HCT116 (cell line): ENCODE measurements at regions not wholly inside any gene's neighbourhood (a gene's known extent, or its start where the extent isn't known, plus 50 kb on each side); places are given as distances from the start of the nearest gene placed in this dataset.

Experiments used
- ATAC-seq: fragments of 200-7000 bp; cut with Tn5 transposase; 2 replicates; pipeline ENCODE4 v1.9.1; 2020; ENCODE audit warnings: mild to moderate bottlenecking, moderate library complexity
- BruUV-seq: library from RNA; stranded (reverse); fragments of 400-500 nt; replicated peaks from 2 replicates; lab custom pipeline; 2021; lab: Mats Ljungman, UMichigan
- CTCF ChIA-PET: fragments of 300-600 bp; sonication (Branson Sonifier 250); formaldehyde crosslinking; loops from one replicate; lab custom pipeline; 2021; ENCODE audit warnings: antibody characterized with exemption; lab: Charles Lee
- POLR2A ChIA-PET: fragments of 300-600, 350-600 bp; sonication (Branson Sonifier 250); formaldehyde crosslinking; loops from one replicate; lab custom pipeline; 2021; ENCODE audit warnings: antibody characterized with exemption; lab: Charles Lee
- RAD21 ChIA-PET, 2 experiments: fragments of 300-600 bp; sonication (Branson Sonifier 250); formaldehyde crosslinking; loops; one replicate each; lab custom pipeline; 2023; ENCODE audit warnings: low total read pairs in 2 of 2; ENCODE audit not compliant: uncharacterized antibody in 2 of 2, unreplicated experiment in 2 of 2, low non-redundant PET in 1 of 2; lab: Charles Lee
- DNase-seq: peaks from one replicate; pipeline ENCODE4 v3.0.0-alpha.2; 2010; ENCODE audit warnings: low read depth, low spot score
- H2AFZ ChIP-seq: fragments of 200-600 bp; shearing (Covaris generic), sonication (generic); 2 replicates; pipeline ENCODE4 v1.6.1; 2017; ENCODE audit warnings: low read depth, mixed run types, mixed read lengths, antibody characterized with exemption, low read length; ENCODE audit not compliant: poor library complexity, severe bottlenecking
- H3K27ac ChIP-seq: 2 replicates; pipeline ENCODE4 v1.5.1; 2012; ENCODE audit warnings: low read depth, low read length
- H3K27me3 ChIP-seq: fragments of 200-600 bp; sonication (generic); 2 replicates; pipeline ENCODE4 v1.6.1; 2016; ENCODE audit warnings: mixed run types, low read length, mixed read lengths; ENCODE audit not compliant: insufficient read depth
- H3K36me3 ChIP-seq, 2 experiments: fragments of 200-500 bp in 1 of 2; fragments of 200-600 bp in 1 of 2; sonication (Bioruptor generic) in 1 of 2; sonication (generic) in 1 of 2; 2 replicates each; pipeline versions ENCODE4 v1.5.1 to v1.6.1; 2014 to 2016; ENCODE audit warnings: low read length in 2 of 2, inconsistent platforms in 1 of 2, mixed read lengths in 1 of 2, mixed run types in 1 of 2; ENCODE audit not compliant: insufficient read depth in 2 of 2, control insufficient read depth in 1 of 2
- H3K4me1 ChIP-seq, 2 experiments: fragments of 200-600 bp in 1 of 2; sonication (generic) in 1 of 2; 2 replicates each; pipeline versions ENCODE4 v1.5.1 to v1.6.1; 2012 to 2017; ENCODE audit warnings: low read length in 2 of 2, inconsistent platforms in 1 of 2, mild to moderate bottlenecking in 1 of 2, mixed read lengths in 1 of 2, mixed run types in 1 of 2, moderate library complexity in 1 of 2; ENCODE audit not compliant: insufficient read depth in 2 of 2, control insufficient read depth in 1 of 2
- H3K4me2 ChIP-seq: fragments of 200-600 bp; sonication (generic); 2 replicates; pipeline ENCODE4 v1.6.1; 2017; ENCODE audit warnings: mixed run types, low read length, mixed read lengths
- H3K4me3 ChIP-seq, 2 experiments: fragments of 200-600 bp in 1 of 2; sonication (generic) in 1 of 2; replicated peaks in 1 of 2; 2 replicates each; pipeline ENCODE4 v1.5.1; 2011 to 2016; ENCODE audit warnings: low read length in 2 of 2, control low read depth in 1 of 2, low read depth in 1 of 2, mild to moderate bottlenecking in 1 of 2, mixed read lengths in 1 of 2, mixed run types in 1 of 2
- H3K79me2 ChIP-seq: fragments of 200-600 bp; sonication (generic); 2 replicates; pipeline ENCODE4 v1.6.1; 2017; ENCODE audit warnings: mild to moderate bottlenecking, mixed run types, low read length, moderate library complexity, mixed read lengths; ENCODE audit not compliant: insufficient read depth
- H3K9ac ChIP-seq: fragments of 200-600 bp; sonication (generic); 2 replicates; pipeline ENCODE4 v1.6.1; 2016; ENCODE audit warnings: low read length, mixed read lengths
- H3K9me2 ChIP-seq: fragments of 200-600 bp; sonication (generic), shearing (Covaris generic); 2 replicates; pipeline ENCODE4 v1.6.1; 2017; ENCODE audit warnings: mixed run types, mild to moderate bottlenecking, moderate library complexity; ENCODE audit not compliant: insufficient read depth
- H3K9me3 ChIP-seq, 2 experiments: fragments of 200-500 bp in 1 of 2; fragments of 200-600 bp in 1 of 2; sonication (Bioruptor generic) in 1 of 2; sonication (generic) in 1 of 2; 2 replicates each; pipeline ENCODE4 v1.6.1; 2014 to 2017; ENCODE audit warnings: low read length in 2 of 2, mixed read lengths in 2 of 2, inconsistent platforms in 1 of 2, low read depth in 1 of 2, mild to moderate bottlenecking in 1 of 2, mixed run types in 1 of 2, moderate library complexity in 1 of 2; ENCODE audit not compliant: control insufficient read depth in 1 of 2, insufficient read depth in 1 of 2
- H4K20me1 ChIP-seq: fragments of 200-600 bp; sonication (generic), shearing (Covaris generic); 2 replicates; pipeline ENCODE4 v1.6.1; 2017; ENCODE audit warnings: mixed run types, mild to moderate bottlenecking, moderate library complexity; ENCODE audit not compliant: insufficient read depth
- CBX3 ChIP-seq: IDR thresholded peaks from 2 replicates; pipeline ENCODE4 v1.6.1; 2012; ENCODE audit warnings: low read depth
- CEBPB ChIP-seq: IDR thresholded peaks from 2 replicates; pipeline ENCODE4 v1.6.1; 2012; ENCODE audit warnings: low read depth
- EGR1 ChIP-seq: IDR thresholded peaks from 2 replicates; pipeline ENCODE4 v1.6.1; 2012; ENCODE audit warnings: low read depth
- ELF1 ChIP-seq: IDR thresholded peaks from 2 replicates; pipeline ENCODE4 v1.6.1; 2012; ENCODE audit warnings: low read depth, borderline replicate concordance
- EZH2phosphoT487 ChIP-seq: fragments of 200-600 bp; IDR thresholded peaks from 2 replicates; pipeline ENCODE4 v1.6.1; 2018; ENCODE audit warnings: antibody characterized with exemption, borderline replicate concordance
- FOSL1 ChIP-seq: IDR thresholded peaks from 2 replicates; pipeline ENCODE4 v1.6.1; 2012; ENCODE audit warnings: low read depth
- POLR2AphosphoS5 ChIP-seq: IDR thresholded peaks from 2 replicates; pipeline ENCODE4 v1.6.1; 2011; ENCODE audit warnings: mild to moderate bottlenecking, low read depth, low read length, moderate library complexity
- SIN3A ChIP-seq: IDR thresholded peaks from 2 replicates; pipeline ENCODE4 v1.6.1; 2012; ENCODE audit warnings: low read depth
- SP1 ChIP-seq: IDR thresholded peaks from 2 replicates; pipeline ENCODE4 v1.6.1; 2012; ENCODE audit warnings: low read depth
- SRF ChIP-seq: IDR thresholded peaks from 2 replicates; pipeline ENCODE4 v1.6.1; 2012; ENCODE audit warnings: low read depth
- TCF7L2 ChIP-seq: IDR thresholded peaks from 2 replicates; pipeline ENCODE4 v1.7.0; 2011; ENCODE audit warnings: borderline replicate concordance, inconsistent platforms; ENCODE audit not compliant: insufficient read depth, insufficient read length; ENCODE audit errors: extremely low read depth
- YY1 ChIP-seq: IDR thresholded peaks from 2 replicates; pipeline ENCODE4 v1.6.1; 2011; ENCODE audit warnings: low read length, low read depth, moderate library complexity, mild to moderate bottlenecking; ENCODE audit not compliant: insufficient replicate concordance; ENCODE audit errors: extremely low read depth
- ZFX ChIP-seq: fragments of 450-650 bp; IDR thresholded peaks from 2 replicates; pipeline ENCODE4 v1.6.1; 2017
- ZNF274 ChIP-seq: fragments of 200-500 bp; sonication (Bioruptor generic); IDR thresholded peaks from 2 replicates; pipeline ENCODE4 v1.6.1; 2014; ENCODE audit warnings: mild to moderate bottlenecking, low read depth, low read length, inconsistent platforms
- intact Hi-C: fragments of 100-400 bp; cut with micrococcal nuclease; formaldehyde crosslinking; loops from 2 replicates; pipeline ENCODE4 v1.10.0; 2022
- TF ChIP-seq, protein P1 (sequence below): IDR thresholded peaks from 2 replicates; pipeline ENCODE4 v1.6.1; 2012
- TF ChIP-seq, protein P2 (sequence below): IDR thresholded peaks from 2 replicates; pipeline ENCODE4 v1.6.1; 2012
- TF ChIP-seq, protein P3 (sequence below), 3 experiments: fragments of 200-600 bp in 1 of 3; sonication (generic) in 1 of 3; IDR thresholded peaks in 2 of 3; conservative IDR thresholded peaks in 1 of 3; 2 replicates each; pipeline ENCODE4 v1.5.1; 2012 to 2017; ENCODE audit warnings: low read depth in 2 of 3, low read length in 2 of 3, antibody characterized with exemption in 1 of 3, borderline replicate concordance in 1 of 3, control low read depth in 1 of 3, mild to moderate bottlenecking in 1 of 3, mixed read lengths in 1 of 3, mixed run types in 1 of 3, moderate library complexity in 1 of 3; ENCODE audit not compliant: insufficient read depth in 1 of 3
- TF ChIP-seq, protein P4 (sequence below): IDR thresholded peaks from 2 replicates; pipeline ENCODE4 v1.6.1; 2011; ENCODE audit warnings: mild to moderate bottlenecking, low read length, moderate library complexity; ENCODE audit not compliant: insufficient replicate concordance; ENCODE audit errors: extremely low read depth
- TF ChIP-seq, protein P5 (sequence below): IDR thresholded peaks from 2 replicates; pipeline ENCODE4 v1.6.1; 2012; ENCODE audit warnings: low read depth

DNA sequence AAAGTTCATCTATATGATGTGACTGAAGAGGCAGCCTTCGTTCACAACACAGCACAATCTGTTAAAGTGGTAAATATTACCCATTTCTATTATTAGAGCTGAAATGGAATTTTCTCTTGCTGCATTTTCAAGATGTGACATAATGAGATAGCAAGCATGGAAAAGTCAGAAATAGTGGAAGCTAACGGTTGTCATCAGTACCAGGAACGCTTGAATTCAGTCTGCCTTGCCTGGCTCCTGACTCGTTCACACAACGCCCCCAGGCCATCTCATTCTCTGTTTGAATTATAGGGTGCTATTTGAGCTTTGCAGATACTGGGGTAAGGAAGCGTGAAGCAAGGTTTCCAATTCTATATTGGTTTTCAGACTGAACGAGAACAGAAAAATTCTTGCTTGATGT lies 116.5 kb upstream of the MAP3K7 start:
- Histone ChIP-seq H2AFZ (no peak overlapping the region), H3K9me3 (no peaks in the 10 kb centered on the region), H3K9me2 (no peaks in the 10 kb centered on the region), H3K27me3 (peaks cover 38% of the 10 kb centered on the region), H3K4me2 (no peak overlapping the region), H3K9ac (no peak overlapping the region), H3K4me1 (no peaks in the 10 kb centered on the region), H3K4me3 (no peak overlapping the region), H4K20me1 (no peaks in the 10 kb centered on the region), H3K27ac (no peak overlapping the region), H3K79me2 (no peaks in the 10 kb centered on the region), H3K36me3 (no peaks in the 10 kb centered on the region)
- no peak for DNase-seq
- TF ChIP-seq, protein P1, sequence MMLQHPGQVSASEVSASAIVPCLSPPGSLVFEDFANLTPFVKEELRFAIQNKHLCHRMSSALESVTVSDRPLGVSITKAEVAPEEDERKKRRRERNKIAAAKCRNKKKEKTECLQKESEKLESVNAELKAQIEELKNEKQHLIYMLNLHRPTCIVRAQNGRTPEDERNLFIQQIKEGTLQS, result no peak
- no peak for TF ChIP-seq ZFX
- no peak for TF ChIP-seq POLR2AphosphoS5
- no peak for TF ChIP-seq FOSL1
- TF ChIP-seq, protein P2, sequence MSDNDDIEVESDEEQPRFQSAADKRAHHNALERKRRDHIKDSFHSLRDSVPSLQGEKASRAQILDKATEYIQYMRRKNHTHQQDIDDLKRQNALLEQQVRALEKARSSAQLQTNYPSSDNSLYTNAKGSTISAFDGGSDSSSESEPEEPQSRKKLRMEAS, result no peak
- TF ChIP-seq, protein P3, sequence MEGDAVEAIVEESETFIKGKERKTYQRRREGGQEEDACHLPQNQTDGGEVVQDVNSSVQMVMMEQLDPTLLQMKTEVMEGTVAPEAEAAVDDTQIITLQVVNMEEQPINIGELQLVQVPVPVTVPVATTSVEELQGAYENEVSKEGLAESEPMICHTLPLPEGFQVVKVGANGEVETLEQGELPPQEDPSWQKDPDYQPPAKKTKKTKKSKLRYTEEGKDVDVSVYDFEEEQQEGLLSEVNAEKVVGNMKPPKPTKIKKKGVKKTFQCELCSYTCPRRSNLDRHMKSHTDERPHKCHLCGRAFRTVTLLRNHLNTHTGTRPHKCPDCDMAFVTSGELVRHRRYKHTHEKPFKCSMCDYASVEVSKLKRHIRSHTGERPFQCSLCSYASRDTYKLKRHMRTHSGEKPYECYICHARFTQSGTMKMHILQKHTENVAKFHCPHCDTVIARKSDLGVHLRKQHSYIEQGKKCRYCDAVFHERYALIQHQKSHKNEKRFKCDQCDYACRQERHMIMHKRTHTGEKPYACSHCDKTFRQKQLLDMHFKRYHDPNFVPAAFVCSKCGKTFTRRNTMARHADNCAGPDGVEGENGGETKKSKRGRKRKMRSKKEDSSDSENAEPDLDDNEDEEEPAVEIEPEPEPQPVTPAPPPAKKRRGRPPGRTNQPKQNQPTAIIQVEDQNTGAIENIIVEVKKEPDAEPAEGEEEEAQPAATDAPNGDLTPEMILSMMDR (IDR thresholded peaks at IDR 0.05 in 2 of 3, conservative IDR thresholded peaks at IDR 0.05 in 1 of 3; ENCODE audit: borderline replicate concordance in 1 of 3, insufficient read depth in 1 of 3, low read depth in 2 of 3, low read length in 2 of 3), result no peak
- TF ChIP-seq, protein P4, sequence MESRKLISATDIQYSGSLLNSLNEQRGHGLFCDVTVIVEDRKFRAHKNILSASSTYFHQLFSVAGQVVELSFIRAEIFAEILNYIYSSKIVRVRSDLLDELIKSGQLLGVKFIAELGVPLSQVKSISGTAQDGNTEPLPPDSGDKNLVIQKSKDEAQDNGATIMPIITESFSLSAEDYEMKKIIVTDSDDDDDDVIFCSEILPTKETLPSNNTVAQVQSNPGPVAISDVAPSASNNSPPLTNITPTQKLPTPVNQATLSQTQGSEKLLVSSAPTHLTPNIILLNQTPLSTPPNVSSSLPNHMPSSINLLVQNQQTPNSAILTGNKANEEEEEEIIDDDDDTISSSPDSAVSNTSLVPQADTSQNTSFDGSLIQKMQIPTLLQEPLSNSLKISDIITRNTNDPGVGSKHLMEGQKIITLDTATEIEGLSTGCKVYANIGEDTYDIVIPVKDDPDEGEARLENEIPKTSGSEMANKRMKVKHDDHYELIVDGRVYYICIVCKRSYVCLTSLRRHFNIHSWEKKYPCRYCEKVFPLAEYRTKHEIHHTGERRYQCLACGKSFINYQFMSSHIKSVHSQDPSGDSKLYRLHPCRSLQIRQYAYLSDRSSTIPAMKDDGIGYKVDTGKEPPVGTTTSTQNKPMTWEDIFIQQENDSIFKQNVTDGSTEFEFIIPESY, result no peak
- no peak for TF ChIP-seq SP1
- no peak for TF ChIP-seq CEBPB
- TF ChIP-seq SIN3A, result no peak
- TF ChIP-seq ZNF274, result no peak
- TF ChIP-seq CBX3, result no peak
- no peak for TF ChIP-seq EZH2phosphoT487
- no peak for TF ChIP-seq ELF1
- TF ChIP-seq, protein P5, sequence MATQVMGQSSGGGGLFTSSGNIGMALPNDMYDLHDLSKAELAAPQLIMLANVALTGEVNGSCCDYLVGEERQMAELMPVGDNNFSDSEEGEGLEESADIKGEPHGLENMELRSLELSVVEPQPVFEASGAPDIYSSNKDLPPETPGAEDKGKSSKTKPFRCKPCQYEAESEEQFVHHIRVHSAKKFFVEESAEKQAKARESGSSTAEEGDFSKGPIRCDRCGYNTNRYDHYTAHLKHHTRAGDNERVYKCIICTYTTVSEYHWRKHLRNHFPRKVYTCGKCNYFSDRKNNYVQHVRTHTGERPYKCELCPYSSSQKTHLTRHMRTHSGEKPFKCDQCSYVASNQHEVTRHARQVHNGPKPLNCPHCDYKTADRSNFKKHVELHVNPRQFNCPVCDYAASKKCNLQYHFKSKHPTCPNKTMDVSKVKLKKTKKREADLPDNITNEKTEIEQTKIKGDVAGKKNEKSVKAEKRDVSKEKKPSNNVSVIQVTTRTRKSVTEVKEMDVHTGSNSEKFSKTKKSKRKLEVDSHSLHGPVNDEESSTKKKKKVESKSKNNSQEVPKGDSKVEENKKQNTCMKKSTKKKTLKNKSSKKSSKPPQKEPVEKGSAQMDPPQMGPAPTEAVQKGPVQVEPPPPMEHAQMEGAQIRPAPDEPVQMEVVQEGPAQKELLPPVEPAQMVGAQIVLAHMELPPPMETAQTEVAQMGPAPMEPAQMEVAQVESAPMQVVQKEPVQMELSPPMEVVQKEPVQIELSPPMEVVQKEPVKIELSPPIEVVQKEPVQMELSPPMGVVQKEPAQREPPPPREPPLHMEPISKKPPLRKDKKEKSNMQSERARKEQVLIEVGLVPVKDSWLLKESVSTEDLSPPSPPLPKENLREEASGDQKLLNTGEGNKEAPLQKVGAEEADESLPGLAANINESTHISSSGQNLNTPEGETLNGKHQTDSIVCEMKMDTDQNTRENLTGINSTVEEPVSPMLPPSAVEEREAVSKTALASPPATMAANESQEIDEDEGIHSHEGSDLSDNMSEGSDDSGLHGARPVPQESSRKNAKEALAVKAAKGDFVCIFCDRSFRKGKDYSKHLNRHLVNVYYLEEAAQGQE, result no peak
- TF ChIP-seq TCF7L2, result no peak
- TF ChIP-seq SRF, result no peak
- no peak for TF ChIP-seq EGR1
- TF ChIP-seq YY1, result no peak
- ChIA-PET CTCF (no interaction called here), POLR2A (no interaction called here), RAD21 (no interaction called here)
- no peak for ATAC-seq
- BruUV-seq, result no TSS peak
- intact Hi-C loops, result no loop called here
